ENCODE measurements at regions not wholly inside any gene's neighbourhood (a gene's known extent, or its start where the extent isn't known, plus 50 kb on each side); places are given as distances from the start of the nearest gene placed in this dataset.

DNA sequence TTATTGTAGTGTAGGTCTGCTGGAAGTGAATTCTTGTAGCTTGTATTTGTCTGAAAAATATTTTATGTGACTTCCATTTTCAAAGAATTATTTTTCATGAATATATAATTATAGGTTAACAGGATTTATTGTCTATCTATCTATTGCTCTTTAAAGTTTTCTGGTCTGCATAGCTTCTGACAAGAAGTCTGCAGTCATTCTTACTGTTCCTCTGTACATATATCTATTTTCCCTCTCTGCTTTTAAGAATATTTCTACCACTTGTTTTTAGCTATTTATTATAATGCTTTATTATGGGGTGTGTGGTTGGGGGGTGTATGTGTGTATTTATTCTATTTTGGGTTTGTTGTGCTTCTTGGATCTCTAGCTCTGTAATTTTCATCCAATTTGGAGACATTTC lies 77.4 kb downstream of the ETS2 start:
- Mint-ChIP-seq H3K4me3 (ENCODE audit: unreplicated experiment) (no peak overlapping the region), H3K27ac (ENCODE audit: unreplicated experiment) (no peak overlapping the region), H3K4me1 (ENCODE audit: unreplicated experiment) (no peaks in the 10 kb centered on the region), H3K9me3 (ENCODE audit: unreplicated experiment) (peaks cover 62% of the 10 kb centered on the region), H3K27me3 (ENCODE audit: unreplicated experiment) (no peaks in the 10 kb centered on the region), H3K36me3 (ENCODE audit: unreplicated experiment) (peaks cover 21% of the 10 kb centered on the region)
- no peak for DNase-seq (ENCODE audit: extremely low spot score, unreplicated experiment)
- TF ChIP-seq, protein P1, sequence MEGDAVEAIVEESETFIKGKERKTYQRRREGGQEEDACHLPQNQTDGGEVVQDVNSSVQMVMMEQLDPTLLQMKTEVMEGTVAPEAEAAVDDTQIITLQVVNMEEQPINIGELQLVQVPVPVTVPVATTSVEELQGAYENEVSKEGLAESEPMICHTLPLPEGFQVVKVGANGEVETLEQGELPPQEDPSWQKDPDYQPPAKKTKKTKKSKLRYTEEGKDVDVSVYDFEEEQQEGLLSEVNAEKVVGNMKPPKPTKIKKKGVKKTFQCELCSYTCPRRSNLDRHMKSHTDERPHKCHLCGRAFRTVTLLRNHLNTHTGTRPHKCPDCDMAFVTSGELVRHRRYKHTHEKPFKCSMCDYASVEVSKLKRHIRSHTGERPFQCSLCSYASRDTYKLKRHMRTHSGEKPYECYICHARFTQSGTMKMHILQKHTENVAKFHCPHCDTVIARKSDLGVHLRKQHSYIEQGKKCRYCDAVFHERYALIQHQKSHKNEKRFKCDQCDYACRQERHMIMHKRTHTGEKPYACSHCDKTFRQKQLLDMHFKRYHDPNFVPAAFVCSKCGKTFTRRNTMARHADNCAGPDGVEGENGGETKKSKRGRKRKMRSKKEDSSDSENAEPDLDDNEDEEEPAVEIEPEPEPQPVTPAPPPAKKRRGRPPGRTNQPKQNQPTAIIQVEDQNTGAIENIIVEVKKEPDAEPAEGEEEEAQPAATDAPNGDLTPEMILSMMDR (IDR thresholded peaks at IDR 0.05) = no peak

DNA sequence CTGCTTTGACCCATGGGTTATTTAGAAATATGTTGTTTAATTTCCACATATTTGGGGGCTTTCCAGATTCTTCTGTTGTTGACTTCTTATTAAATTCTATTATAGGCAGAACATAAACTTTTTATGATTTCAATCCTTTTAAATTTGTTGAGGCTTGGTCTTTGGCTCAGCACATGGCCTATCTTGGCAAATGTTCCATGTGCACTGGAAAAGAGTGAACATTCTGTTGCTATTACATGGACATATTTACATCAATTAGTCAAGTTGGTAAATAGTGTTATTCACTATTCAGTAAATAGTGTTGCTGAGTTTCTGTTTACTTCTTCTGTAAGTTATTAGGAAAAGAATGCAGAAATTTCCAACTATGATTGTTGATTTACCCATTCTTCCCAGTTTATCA lies 75.4 kb downstream of the ETS2 start:
- Mint-ChIP-seq H3K4me3 (ENCODE audit: unreplicated experiment) (no peak overlapping the region), H3K27me3 (ENCODE audit: unreplicated experiment) (no peaks in the 10 kb centered on the region), H3K27ac (ENCODE audit: unreplicated experiment) (no peak overlapping the region), H3K36me3 (ENCODE audit: unreplicated experiment) (peaks cover 21% of the 10 kb centered on the region), H3K4me1 (ENCODE audit: unreplicated experiment) (no peaks in the 10 kb centered on the region), H3K9me3 (ENCODE audit: unreplicated experiment) (peaks cover 47% of the 10 kb centered on the region)
- TF ChIP-seq, protein P1 (IDR thresholded peaks at IDR 0.05) = no peak
- DNase-seq (ENCODE audit: extremely low spot score, unreplicated experiment) = no peak

DNA sequence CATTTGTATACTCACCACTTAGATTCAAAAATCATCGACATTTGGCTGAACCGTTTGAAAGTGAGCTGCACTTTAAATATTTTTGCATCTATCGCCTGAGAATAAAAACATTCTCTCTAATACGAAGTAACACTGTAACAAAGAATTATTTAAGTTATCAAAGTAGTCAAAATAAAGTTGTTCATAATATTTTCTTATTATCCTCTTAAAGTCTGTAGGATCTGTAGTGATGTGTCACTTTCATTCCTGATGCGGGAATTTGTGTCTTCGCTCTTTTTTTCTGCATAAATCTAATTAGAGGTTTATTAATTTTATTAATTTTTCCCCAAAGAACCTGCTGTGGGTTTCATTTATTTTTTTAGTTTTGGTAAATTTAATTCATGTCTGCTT lies 74.8 kb downstream of the ETS2 start:
- Mint-ChIP-seq H3K27me3 (ENCODE audit: unreplicated experiment) (no peaks in the 10 kb centered on the region), H3K36me3 (ENCODE audit: unreplicated experiment) (peaks cover 21% of the 10 kb centered on the region), H3K27ac (ENCODE audit: unreplicated experiment) (no peak overlapping the region), H3K9me3 (ENCODE audit: unreplicated experiment) (peaks cover 45% of the 10 kb centered on the region), H3K4me3 (ENCODE audit: unreplicated experiment) (no peak overlapping the region), H3K4me1 (ENCODE audit: unreplicated experiment) (no peaks in the 10 kb centered on the region)
- TF ChIP-seq, protein P1 (IDR thresholded peaks at IDR 0.05) = no peak
- no peak for DNase-seq (ENCODE audit: extremely low spot score, unreplicated experiment)

DNA sequence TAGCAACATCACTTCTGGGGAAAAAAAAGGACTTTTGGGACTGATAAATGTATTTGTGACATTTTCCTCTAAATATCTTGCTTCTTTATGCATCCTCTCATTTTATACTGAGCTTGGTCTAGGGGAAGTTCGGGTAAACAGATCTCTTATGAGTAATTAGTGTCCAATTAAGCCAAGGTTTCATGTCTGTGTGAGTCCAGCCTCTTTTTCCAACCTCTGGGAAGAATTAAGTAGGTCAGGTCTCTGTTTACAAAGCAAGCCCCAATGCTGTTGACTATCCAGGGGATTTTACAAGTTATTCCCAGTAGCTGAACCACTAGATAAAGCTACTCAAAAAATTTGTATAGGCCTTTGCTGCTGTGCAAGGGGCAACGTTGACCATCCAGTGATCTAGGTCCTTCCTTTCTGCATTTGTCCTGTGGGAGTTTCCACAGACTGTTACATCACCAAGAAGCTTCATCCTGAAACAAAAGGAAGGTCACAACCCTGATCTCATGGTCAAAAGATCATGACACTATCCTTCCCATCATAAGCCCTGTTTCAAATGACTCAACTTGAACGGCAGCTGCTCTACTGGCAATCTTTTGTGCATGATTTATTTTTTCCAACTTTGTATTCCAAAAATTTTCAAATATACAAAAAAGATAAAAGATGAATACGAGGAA lies 74.3 kb downstream of the ETS2 start:
- H3K36me3 Mint-ChIP-seq (ENCODE audit: unreplicated experiment) = peaks cover 21% of the 10 kb centered on the region
- TF ChIP-seq, protein P1 (IDR thresholded peaks at IDR 0.05) = no peak
- no peaks in the 10 kb centered on the region for H3K27me3 Mint-ChIP-seq (ENCODE audit: unreplicated experiment)
- peaks cover 45% of the 10 kb centered on the region for H3K9me3 Mint-ChIP-seq (ENCODE audit: unreplicated experiment)
- no peak overlapping the region for H3K27ac Mint-ChIP-seq (ENCODE audit: unreplicated experiment)
- H3K4me1 Mint-ChIP-seq (ENCODE audit: unreplicated experiment) = no peaks in the 10 kb centered on the region
- no peak for DNase-seq (ENCODE audit: extremely low spot score, unreplicated experiment)
- H3K4me3 Mint-ChIP-seq (ENCODE audit: unreplicated experiment) = no peak overlapping the region

DNA sequence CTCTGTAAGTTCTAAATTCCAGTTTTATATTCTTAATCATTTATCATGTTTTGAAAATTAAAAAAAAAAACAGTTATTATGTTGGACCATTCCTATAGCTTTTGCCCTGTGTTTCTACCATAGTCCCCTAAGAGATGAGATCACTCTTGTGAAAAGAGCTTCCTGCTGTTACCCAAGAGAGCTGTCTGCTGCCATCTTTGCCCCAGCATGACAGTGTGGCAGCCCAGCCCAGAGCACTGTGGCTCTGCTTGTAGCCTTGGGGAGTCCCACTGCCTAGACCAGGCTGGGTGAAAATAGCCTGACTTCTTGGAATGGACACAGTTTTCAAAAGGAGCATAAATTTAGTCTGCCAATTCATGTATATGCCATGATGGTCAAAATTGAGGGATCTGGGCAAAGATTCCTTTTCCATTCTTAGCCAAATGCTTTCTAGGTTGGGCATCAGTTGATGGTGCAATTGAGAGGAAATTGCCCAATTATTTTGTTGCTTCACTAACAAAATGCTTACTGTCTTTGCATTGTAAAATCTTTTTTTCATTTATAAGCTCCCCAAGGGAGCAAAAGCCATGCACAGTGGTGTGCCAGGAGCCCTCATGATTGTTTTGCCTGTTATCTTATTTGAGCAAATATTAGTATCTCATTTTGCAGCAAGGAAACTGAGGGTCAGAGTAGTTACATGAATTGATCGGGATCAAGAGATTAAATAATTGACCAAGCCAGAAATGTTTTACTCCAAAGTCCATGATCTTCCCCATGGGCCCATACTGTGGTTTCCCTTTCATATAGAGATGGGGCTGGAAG lies 72.8 kb downstream of the ETS2 start:
- no peaks in the 10 kb centered on the region for H3K4me1 Mint-ChIP-seq (ENCODE audit: unreplicated experiment)
- DNase-seq (ENCODE audit: extremely low spot score, unreplicated experiment) = no peak
- H3K4me3 Mint-ChIP-seq (ENCODE audit: unreplicated experiment) = no peak overlapping the region
- peaks cover 36% of the 10 kb centered on the region for H3K9me3 Mint-ChIP-seq (ENCODE audit: unreplicated experiment)
- H3K27ac Mint-ChIP-seq (ENCODE audit: unreplicated experiment) = no peak overlapping the region
- H3K27me3 Mint-ChIP-seq (ENCODE audit: unreplicated experiment) = no peaks in the 10 kb centered on the region
- TF ChIP-seq, protein P1 (IDR thresholded peaks at IDR 0.05) = no peak
- peaks cover 12% of the 10 kb centered on the region for H3K36me3 Mint-ChIP-seq (ENCODE audit: unreplicated experiment)

All from osteocyte (in vitro differentiated cells).